HG03103 (cell line): ENCODE measurements at regions not wholly inside any gene's neighbourhood (a gene's known extent, or its start where the extent isn't known, plus 50 kb on each side); places are given as distances from the start of the nearest gene placed in this dataset.

Source experiments
- ATAC-seq: cut with Tn5 transposase; IDR thresholded peaks from one replicate; pipeline ENCODE4 v1.9.1; 2021; ENCODE audit warnings: low read depth; ENCODE audit not compliant: unreplicated experiment

DNA sequence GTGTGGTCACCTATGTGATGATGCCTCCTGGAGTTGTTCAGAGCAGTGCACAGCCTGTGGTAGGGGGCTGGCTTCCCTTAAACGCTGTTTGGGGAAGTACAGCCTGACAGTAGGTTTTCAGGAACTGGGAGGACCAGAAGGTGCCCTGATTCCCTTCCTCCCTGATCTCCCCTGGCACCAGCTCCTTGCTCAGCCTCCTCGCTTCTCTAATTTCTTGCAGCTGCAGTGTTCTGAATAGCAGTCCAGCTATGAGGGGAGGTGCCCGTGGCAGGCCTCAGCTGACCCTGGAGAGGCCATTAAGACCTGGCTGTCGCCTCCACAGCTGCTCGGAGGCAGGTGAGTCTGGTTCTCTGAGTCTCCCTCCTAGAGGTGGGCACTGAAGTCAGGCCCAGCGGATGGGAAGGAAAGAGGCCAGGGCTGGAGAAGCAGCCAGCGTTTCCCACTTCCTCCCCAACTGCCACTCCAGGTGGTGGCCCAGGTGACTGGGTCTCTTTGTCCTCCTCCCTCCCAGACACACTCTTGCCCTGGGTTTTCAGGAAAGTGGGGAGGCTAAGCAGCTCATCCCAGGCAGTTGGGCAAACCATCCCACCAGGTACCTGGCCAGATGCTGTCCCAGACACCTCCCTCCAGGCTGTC lies 52.0 kb upstream of the RPL11 start:
- no peak for ATAC-seq

DNA sequence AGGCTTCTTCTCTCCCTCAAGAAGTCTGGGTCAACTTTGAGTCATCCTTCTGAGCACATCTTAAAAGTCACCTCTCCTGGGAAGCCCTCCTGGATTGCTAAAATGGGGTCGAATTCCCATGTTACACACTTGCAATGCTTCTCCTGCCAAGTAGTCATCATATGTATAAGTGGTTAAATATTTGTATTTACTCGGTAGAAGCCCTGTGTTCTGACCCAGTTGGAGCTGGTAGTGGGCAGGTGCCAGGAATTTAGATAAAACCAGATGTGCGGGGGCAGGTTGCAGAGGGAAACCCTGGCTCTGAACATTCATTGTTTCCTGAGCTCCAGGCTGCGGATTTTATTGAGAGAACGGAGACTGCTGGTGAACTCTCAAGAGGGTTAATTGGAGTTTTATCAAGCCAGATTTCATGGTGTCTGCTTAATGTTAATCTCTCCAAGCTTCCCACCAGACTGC lies 52.8 kb upstream of the RPL11 start:
- no peak for ATAC-seq

DNA sequence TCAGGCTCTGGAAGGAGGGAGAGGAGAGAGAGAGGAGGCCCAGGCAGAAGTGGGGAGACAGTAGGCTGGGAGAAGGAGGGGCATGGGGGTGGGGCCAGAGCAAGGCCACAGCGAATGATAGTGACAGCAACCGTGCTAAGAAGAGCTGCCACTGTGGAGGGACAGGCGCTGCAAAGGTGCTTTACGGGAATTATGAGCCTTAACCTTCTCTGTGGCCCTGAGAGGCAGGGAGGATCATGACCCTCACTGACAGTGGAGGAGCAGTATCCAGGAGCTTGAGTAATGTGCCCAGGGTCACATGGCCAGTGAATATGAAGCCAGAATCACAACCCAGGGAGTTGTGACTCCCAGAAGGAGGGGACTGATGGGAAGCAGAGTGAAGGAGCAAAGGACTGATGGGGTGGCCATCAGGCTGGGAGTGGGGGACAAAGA lies 53.4 kb upstream of the RPL11 start:
- ATAC-seq: no peak

DNA sequence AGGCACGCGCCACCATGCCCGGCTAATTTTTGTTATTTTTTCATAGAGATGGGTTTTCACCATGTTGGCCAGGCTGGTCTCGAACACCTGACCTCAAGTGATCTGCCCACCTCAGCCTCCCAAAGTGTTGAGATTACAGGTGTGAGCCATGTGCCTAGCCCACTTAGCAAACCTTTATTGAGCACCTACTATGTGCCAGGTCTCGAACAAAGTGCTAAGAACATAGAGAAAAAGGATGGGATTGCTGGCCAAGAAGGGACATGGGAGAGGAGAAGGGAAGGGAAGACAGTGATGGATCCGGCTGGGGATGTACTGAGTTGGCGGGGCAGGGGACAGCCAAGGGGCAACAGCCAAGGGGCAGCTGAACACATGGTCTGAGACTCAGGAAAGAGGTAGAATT lies 55.6 kb upstream of the RPL11 start:
- ATAC-seq: no peak

DNA sequence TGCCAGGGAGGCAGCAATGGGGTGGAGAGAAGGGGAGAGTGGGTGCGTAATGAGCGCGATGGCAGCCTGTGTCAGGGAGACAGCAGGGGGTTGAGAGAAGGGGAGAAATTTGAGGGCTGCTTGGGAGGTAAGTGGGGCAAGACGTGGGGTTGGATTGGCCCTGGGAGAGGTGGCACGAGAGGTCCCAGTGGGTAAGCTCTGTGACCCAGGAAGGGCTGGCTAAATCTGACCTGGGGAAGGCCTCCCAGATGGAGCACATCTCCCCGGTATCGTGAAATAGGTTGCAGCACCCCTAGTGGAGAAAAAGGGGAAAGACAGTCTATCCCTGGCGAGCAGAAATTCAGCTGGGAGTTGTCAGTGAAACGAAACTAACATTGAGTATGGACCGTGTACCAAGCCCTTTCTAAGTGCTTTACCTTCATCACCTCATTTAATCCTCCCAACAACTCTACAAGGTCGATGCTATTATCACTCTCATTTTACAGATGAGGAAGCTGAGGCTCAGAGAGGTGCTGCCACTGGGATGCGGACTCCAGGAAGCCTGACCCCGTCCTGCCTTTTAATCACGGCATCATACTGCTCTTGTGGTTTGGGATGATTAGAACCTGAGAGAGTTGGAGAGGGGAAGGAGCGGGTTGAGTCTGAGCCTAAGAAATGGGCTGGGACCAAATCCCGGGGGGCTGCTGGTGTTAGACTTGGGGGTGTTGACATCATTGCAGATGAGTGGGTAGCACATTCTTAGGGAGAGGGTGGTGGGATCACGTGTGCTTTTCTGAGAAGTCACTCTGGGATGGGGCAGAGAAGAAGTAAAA lies 56.6 kb upstream of the RPL11 start:
- no peak for ATAC-seq

DNA sequence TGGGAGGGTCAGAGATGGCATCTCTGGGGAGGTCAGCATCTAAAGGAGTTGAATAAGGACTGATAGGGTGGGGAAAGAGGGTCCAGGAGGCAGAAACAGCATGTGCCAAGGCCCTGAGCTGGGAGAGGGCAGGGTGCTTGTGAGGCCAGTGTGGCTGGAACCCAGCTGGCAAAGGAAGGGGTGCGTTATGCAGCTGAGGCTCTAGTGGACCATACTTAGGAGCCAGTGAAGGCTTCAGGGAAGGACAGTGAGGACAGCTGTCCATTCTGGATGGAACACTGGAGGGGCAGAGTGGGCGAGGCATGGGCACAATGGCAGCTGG lies 57.1 kb upstream of the RPL11 start:
- no peak for ATAC-seq

DNA sequence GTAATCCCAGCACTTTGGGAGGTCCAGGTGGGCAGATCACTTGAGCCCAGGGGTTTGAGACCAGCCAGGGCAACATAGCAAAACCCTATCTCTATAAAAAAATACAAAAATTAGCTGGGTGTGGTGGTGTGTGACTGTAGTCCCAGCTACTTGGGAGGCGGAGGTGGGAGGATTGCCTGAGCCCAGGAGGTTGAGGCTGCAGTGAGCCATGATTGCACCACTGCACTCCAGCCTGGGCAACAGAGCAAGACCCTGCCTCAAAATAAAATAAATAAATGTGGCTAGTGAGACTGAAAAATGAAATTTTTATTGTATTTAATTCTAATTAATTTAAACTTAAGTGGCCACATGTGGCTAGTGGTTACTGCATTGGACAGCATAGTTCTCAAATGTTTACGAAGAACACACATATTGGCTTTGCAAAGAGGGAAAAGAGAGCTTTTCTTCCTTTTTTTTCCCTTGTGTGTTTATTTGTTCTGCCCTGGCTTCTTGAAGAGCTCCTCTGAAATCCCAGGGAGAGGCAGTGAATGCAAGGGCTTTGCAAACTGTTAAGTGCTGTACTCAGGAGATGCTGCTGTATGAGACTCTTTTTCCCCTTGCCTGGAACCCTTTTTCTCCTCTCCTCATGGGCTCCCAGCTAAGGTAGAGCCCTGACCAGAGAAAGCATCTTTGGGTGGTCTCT lies 59.0 kb upstream of the RPL11 start:
- no peak for ATAC-seq

DNA sequence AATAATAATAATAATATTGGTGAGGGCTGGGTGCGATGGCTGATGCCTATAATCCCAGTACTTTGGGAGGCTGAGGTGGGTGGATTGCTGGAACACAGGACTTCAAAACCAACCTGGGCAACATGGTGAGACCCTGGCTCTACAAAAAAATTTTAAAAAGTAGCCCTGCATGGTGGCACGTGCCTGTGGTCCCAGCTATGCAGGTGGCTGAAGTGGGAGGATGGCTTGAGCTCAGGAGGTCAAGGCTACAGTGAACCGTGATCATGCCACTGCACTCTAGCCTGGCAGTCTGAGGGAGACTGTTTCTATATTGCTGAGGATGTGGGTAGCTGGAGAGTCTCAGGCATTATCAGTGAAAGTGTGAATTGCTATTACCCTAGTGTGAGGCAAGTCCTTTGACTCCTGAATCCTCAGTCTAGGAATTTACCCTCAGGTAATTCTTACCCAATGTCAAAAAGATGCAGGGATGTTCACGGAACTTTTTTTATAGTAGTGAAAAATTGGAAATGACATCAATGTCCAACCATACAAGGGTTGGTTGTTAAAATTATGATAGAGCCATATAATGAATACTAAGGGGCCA lies 61.8 kb upstream of the RPL11 start:
- ATAC-seq: no peak

DNA sequence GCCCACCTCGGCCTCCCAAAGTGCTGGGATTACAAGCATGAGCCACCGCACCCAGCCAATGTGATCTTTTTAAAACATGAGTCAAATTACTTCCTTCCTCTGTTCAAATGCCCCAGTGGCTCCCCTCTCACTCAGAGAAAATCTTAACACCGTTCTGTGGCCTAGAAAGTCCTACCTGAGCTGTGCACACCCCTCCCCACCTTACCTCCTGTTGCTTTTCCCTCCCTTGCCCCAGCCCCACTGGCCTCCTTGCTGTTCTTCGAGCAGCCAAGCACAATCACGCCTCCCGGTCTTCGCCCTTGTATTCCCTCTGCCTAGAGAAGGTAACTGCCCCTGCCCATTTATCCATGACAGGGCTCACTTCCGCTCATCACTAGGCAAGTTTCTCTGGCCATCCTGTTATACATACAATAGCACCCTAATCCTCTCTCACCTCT lies 62.6 kb upstream of the RPL11 start:
- no peak for ATAC-seq

DNA sequence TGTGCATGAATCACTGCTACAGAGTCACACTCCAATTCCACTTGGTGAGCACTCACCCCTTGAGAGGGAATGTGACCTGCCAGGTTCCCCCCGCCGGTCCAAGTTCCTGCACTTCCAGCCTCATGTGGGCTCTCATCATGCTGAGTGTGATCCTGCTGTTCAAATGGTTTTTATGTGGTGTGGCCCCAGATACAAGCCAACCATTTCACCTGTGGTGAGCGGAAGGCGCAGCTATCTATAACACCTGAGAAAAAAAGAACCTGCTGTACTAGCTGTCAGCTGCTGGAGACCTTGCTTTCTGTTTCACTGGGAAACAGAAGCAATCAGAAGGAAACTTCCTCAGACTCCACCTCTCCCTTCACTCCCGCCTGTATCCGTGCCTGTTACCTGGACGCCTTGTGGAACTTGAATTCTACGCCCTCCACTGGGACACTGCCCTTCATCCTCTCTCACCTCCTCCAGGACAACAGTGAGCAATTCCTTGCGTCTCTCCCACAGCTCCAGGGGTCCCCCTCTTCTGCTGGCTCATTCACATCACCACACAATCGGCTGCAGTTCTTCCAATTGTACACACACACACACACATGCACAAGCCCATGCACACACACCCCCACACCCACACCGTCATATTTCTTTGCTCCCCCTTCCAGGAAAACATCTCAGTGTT lies 64.4 kb upstream of the RPL11 start:
- no peak for ATAC-seq

DNA sequence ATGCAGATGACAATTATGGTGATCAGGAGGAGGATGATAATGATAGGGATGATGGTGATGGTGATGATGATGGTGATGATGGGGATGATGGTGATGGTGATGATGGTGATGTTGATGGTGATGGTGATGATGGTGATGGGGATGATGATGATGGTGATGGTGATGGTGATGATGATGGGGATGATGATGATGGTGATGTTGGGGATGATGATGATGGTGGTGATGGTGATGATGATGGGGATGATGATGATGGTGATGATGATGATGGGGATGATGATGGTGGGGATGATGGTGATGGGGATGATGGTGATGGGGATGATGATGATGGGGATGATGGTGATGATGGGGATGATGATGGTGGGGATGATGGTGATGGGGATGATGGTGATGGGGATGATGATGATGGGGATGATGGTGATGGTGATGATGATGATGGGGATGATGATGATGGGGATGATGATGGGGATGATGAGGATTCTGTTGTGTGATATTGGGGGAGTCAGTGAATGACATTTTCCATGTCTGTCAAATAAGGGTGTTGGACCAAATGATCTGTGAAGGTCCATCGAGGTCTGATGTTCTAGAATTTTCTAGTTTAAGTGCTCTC lies 65.6 kb upstream of the RPL11 start:
- no peak for ATAC-seq

DNA sequence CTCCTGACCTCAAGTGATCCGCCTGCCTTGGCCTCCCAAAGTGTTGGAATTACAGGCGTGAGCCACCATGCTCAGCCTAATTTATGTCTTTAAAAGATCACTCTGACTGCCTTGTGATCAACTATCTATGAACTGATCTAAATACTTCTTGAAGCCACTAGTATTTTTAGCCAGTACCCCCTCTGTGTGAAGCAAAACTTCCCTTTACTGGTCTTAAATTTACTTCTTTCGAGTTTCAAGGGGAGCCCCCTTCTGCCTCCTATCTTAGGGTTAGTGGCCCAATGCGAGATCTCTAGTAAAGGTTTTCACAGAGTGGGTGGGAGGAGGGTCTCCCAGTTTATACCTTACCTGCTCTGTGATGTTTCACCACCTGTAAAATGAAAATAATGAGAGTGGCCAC lies 66.1 kb upstream of the RPL11 start:
- ATAC-seq: no peak

DNA sequence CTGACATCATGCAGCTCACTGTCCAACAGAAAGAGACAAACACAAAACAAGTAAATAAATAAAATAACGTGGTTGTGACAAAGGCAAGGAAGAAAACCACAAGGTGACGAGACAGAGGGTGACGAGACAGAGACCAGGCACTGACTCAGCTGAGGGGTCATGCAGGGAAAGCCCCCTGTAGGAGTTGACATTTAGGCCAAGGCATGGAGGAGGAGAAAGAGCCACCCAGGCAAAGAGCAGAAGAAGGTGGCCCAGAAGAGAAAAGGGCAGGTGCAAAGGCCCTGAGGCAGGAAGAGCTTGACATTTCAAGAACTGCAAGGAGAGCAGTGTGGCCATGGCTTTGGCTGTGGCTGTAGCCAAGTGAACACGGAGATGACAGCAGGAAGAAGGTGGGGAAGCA lies 65.1 kb upstream of the ID3 start:
- ATAC-seq: no peak

DNA sequence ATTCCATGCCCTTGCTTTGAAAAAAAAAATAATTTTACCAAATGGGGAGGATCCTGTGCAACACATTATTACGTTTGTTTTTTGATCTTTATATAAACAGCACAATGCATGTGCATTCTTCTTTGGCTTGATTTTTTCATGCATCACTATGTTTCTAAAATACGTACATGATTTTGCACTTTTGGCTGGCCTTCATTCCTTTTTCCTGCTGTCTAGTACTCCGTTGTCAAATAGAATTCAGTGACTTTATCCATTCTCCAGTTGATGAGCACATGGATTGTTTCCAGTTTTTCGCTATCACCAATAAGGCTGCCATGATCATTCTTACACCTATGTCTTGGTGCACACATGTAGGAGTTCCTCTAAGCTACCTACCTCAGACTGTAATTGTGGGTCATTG lies 63.0 kb upstream of the ID3 start:
- ATAC-seq: no peak

DNA sequence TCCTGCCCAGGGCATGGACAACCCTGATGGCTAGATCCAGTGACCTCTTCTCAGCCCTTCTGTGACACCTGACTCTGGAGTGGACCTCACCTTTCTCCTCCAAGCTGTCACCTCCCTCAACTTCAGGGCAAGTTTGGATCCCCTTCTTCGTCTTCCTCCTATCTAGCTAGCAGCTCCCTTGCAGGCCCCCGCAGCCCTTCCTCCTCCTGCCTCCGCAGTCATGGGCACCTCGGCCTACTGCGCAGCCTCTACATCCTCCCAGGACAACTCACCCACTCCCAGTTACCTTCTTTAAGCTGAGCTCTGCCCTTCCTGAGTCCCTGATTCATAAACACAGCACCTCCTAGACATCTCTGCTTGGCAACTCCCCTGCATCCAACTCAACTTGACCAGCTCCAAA lies 61.3 kb upstream of the ID3 start:
- ATAC-seq: no peak

DNA sequence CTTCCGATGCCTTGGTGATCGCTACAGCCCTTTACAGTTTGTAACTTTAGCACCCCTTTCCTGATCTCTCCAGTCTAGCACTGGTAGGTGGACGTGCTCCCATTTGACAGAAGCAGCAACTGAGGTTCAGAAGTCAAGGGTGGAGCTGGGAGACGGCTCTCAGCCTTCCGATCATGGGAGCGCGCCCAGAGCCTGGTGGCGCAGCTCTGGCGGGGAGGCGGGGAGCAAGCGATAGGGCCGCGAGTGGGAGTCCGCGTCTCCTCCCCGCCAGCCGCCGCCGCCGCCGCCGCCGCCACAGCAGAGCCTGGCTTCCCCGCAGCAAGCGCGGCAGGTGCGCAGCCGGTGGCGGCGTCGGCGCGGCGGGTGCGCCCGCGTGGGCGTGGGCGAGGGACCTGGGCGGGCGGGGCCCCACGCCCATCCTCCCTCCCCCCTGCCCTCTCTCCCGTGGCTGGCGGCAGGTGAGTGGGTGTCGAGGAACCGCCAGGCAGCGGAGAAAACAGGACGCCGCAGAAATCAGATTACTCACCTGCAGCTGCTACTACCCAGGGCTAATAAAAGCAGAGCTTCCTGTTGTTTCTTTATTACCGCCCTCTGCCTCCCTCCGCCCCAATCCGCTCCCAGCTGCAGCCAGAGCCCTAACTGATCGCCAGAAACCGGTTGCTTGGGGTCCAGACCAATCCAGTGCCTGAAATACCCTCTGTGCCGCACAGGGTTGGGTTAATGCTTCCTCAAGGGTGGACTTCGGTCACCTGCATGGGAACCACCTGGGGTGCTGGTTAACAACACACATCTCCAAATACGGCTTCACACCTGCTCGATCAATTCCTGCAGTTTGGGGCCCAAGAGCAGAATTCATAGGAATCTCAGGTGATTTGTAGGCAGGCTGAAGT lies 60.2 kb upstream of the ID3 start:
- peak; percentile 58 for ATAC-seq

DNA sequence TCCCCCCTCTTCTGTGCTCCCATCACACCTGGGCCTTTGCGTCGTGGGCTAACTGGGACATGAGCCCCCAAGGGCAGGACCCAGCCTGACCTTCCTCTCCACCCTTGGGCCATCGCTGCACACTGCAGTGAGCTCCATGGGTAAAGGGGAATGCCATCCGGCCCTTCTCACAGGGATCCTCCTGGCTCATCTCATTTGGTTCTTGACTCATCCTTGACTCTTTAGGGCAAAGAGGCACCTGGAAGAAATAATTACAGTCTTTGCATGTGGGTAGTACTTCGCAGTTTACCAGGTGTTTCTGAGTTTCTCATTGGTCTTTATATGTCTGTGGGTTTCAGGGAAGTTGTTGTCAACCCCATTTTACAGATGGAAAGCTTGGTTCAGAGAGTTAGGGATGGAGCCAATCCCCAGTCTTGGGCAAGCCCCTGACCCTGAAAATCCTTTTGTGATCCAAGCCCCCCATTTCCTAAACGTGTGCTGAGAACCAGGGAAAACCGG lies 59.3 kb upstream of the ID3 start:
- no peak for ATAC-seq

DNA sequence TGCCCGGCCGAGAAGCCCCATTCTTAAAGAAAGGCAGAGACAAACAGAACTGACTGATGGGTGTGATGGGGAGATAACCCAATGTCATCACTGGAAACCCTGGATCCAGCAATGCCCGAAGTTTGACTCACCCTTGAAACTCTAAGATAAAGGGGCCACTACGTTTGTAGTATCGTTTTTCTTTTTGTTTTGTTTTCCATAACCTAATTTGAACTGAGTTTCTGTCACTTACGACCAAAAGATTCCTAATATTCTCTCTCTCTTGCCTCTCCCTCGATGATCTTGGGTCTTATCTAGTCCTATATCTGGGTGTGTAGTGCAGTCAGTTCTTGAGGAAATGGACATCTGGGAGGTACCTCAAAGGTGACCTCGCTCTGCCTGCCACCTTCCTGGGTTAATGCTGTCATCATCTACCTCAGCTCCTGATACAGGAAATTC lies 57.8 kb upstream of the ID3 start:
- ATAC-seq: no peak

DNA sequence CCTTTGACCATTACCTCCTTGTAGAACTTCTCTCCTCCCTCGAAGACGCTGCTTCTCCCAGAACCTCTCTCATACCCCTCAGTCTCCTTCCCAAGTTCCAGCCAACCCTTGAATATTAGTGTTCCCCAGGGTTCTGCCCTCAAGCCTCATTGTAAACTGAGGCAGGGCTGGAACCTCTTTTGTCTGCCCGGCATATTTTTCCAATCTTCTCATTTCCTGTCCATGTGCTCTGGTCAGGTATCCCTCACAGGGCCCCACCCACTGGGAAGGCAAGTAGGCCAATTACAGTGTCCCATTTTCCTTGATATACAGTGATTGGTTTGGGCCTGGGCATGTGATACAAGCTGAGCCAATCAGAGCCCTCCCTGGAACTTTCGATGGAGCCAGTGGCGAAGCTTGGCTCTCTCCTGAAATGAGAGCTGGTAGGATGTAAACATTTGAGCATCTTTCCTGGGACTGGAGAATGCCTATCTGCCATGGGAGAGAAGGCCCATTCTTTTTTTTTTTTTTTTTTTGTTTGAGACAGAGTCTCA lies 57.1 kb upstream of the ID3 start:
- ATAC-seq: no peak
